ENCODE measurements at regions not wholly inside any gene's neighbourhood (a gene's known extent, or its start where the extent isn't known, plus 50 kb on each side); places are given as distances from the start of the nearest gene placed in this dataset.

DNA sequence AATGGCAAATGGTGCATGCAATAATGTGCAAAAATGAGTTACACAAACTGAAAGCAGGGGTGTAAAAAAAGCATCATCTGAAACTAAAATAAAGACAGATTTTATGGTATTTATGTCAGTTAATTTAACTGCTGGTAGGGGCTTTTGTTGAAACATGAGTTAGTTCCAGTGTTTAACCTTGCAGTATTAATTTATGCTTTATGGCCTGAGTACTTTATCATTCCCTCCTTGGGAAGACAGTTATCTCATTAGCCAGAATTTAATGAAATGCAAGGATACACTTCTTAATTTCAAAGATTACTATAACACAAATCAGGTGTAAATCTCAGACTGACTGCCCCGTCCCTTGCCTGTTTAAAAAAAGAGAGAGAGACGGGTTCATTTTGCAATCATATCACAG, 240.1 kb upstream of the MEIS2 start:
- TF ChIP-seq POLR2A (IDR thresholded peaks at IDR 0.05; ENCODE audit: low read length): no peak
- no peak for TF ChIP-seq GATA1 (IDR thresholded peaks at IDR 0.05; ENCODE audit: low read depth, low read length)
